ENCODE measurements at regions not wholly inside any gene's neighbourhood (a gene's known extent, or its start where the extent isn't known, plus 50 kb on each side); places are given as distances from the start of the nearest gene placed in this dataset.
"Not testable (repeated sequence)": the region's sequence is repeated elsewhere in the genome, so short reads cannot be mapped to it uniquely, and the experiment has no call there.

GRCh38 chr2:13390676-13391075 is 673.9 kb downstream of the TRIB2 start:
- Mint-ChIP-seq H3K4me3 (ENCODE audit: low read depth) (no peak overlapping the region), H3K36me3 (ENCODE audit: insufficient read depth) (no peaks in the 10 kb centered on the region), H3K27me3 (no peaks in the 10 kb centered on the region), H3K27ac (no peak overlapping the region), H3K9me3 (ENCODE audit: low read depth) (peaks cover 10% of the 10 kb centered on the region), H3K4me1 (ENCODE audit: low read depth) (no peaks in the 10 kb centered on the region)
- no peak for TF ChIP-seq CTCF (IDR thresholded peaks at IDR 0.05; ENCODE audit: unreplicated experiment)
- no peak for DNase-seq (ENCODE audit: low spot score, unreplicated experiment)

- Mint-ChIP-seq H3K27ac (no peak overlapping the region), H3K4me3 (ENCODE audit: low read depth) (no peak overlapping the region), H3K36me3 (ENCODE audit: insufficient read depth) (no peaks in the 10 kb centered on the region), H3K9me3 (ENCODE audit: low read depth) (peaks cover 19% of the 10 kb centered on the region), H3K4me1 (ENCODE audit: low read depth) (no peaks in the 10 kb centered on the region), H3K27me3 (no peaks in the 10 kb centered on the region)
- no peak for TF ChIP-seq CTCF (IDR thresholded peaks at IDR 0.05; ENCODE audit: unreplicated experiment)
- DNase-seq (ENCODE audit: low spot score, unreplicated experiment): no peak
These were observed 684.6 kb downstream of the TRIB2 start for GRCh38 chr2:13401312-13401711.

- Mint-ChIP-seq H3K9me3 (ENCODE audit: low read depth) (peaks cover 3% of the 10 kb centered on the region), H3K27ac (no peak overlapping the region), H3K4me1 (ENCODE audit: low read depth) (no peaks in the 10 kb centered on the region), H3K4me3 (ENCODE audit: low read depth) (no peak overlapping the region), H3K36me3 (ENCODE audit: insufficient read depth) (no peaks in the 10 kb centered on the region), H3K27me3 (no peaks in the 10 kb centered on the region)
- no peak for DNase-seq (ENCODE audit: low spot score, unreplicated experiment)
- TF ChIP-seq CTCF (IDR thresholded peaks at IDR 0.05; ENCODE audit: unreplicated experiment): no peak
These were observed 697.3 kb downstream of the TRIB2 start for GRCh38 chr2:13413989-13414388.

- Mint-ChIP-seq H3K36me3 (ENCODE audit: insufficient read depth) (no peaks in the 10 kb centered on the region), H3K4me1 (ENCODE audit: low read depth) (no peaks in the 10 kb centered on the region)
- DNase-seq (ENCODE audit: low spot score, unreplicated experiment): no peak
These were observed 698.2 kb downstream of the TRIB2 start for GRCh38 chr2:13414897-13415296.

GRCh38 chr2:13433954-13434353 is 717.2 kb downstream of the TRIB2 start:
- Mint-ChIP-seq H3K4me1 (ENCODE audit: low read depth) (peaks cover 4% of the 10 kb centered on the region), H3K36me3 (ENCODE audit: insufficient read depth) (no peaks in the 10 kb centered on the region), H3K27me3 (no peaks in the 10 kb centered on the region), H3K9me3 (ENCODE audit: low read depth) (peaks cover 3% of the 10 kb centered on the region), H3K27ac (no peak overlapping the region), H3K4me3 (ENCODE audit: low read depth) (no peak overlapping the region)
- no peak for DNase-seq (ENCODE audit: low spot score, unreplicated experiment)
- TF ChIP-seq CTCF (IDR thresholded peaks at IDR 0.05; ENCODE audit: unreplicated experiment): no peak

More at GRCh38 chr2:13414897-13415296, 698.2 kb downstream of the TRIB2 start:
- H3K9me3 Mint-ChIP-seq (ENCODE audit: low read depth): peaks cover 3% of the 10 kb centered on the region
- H3K4me3 Mint-ChIP-seq (ENCODE audit: low read depth): no peak overlapping the region
- no peak for TF ChIP-seq CTCF (IDR thresholded peaks at IDR 0.05; ENCODE audit: unreplicated experiment)
- H3K27ac Mint-ChIP-seq: no peak overlapping the region
- H3K27me3 Mint-ChIP-seq: no peaks in the 10 kb centered on the region

- H3K27ac Mint-ChIP-seq; H3K9me3 Mint-ChIP-seq (ENCODE audit: low read depth); H3K4me3 Mint-ChIP-seq (ENCODE audit: low read depth); DNase-seq (ENCODE audit: low spot score, unreplicated experiment); H3K36me3 Mint-ChIP-seq (ENCODE audit: insufficient read depth); H3K27me3 Mint-ChIP-seq; H3K4me1 Mint-ChIP-seq (ENCODE audit: low read depth): not testable (repeated sequence)
These were observed 727.0 kb downstream of the TRIB2 start for GRCh38 chr2:13443554-13444261.
